IMR-90 (cell line): ENCODE measurements at regions not wholly inside any gene's neighbourhood (a gene's known extent, or its start where the extent isn't known, plus 50 kb on each side); places are given as distances from the start of the nearest gene placed in this dataset.
A peak's percentile ranks its signal among the peaks of the same experiment; 100 is the strongest.

Experiments used
- ATAC-seq: fragments of 200-7000 bp; cut with Tn5 transposase; 2 replicates; pipeline ENCODE4 v1.9.1; 2020; ENCODE audit warnings: low read depth, mild to moderate bottlenecking, moderate library complexity
- BruUV-seq: library from RNA; stranded (reverse); fragments of 400-500 nt; replicated peaks from 2 replicates; lab custom pipeline; 2021; lab: Mats Ljungman, UMichigan
- CTCF ChIA-PET: fragments of 300-600 bp; formaldehyde crosslinking; extraction: SDS; loops from one replicate; lab custom pipeline; 2021; ENCODE audit warnings: antibody characterized with exemption; lab: Yijun Ruan, JAX
- POLR2A ChIA-PET: fragments of 300-600 bp; sonication (Branson Sonifier 250); formaldehyde crosslinking; loops from one replicate; lab custom pipeline; 2022; ENCODE audit warnings: antibody characterized with exemption; ENCODE audit not compliant: unreplicated experiment; lab: Charles Lee
- DNase-seq: peaks from one replicate; pipeline ENCODE4 v3.0.0; 2013
- H2AFZ ChIP-seq: replicated peaks from 2 replicates; pipeline ENCODE3; 2013; ENCODE audit warnings: low read length, mild to moderate bottlenecking; ENCODE audit not compliant: poor library complexity
- H2AK5ac ChIP-seq: 2 replicates; pipeline ENCODE4 v1.6.1; 2013; ENCODE audit warnings: low read depth, low read length, inconsistent platforms
- H2AK9ac ChIP-seq: replicated peaks from 2 replicates; pipeline ENCODE3; 2013; ENCODE audit warnings: mild to moderate bottlenecking, low read depth, low read length, moderate library complexity; ENCODE audit not compliant: poor library complexity
- H2BK120ac ChIP-seq: 2 replicates; pipeline ENCODE4 v1.6.1; 2013; ENCODE audit warnings: low read depth, low read length, inconsistent platforms
- H2BK15ac ChIP-seq: 3 replicates; pipeline ENCODE4 v1.6.1; 2013; ENCODE audit warnings: low read depth, low read length, inconsistent platforms
- H2BK20ac ChIP-seq: 2 replicates; pipeline ENCODE4 v1.6.1; 2013; ENCODE audit warnings: low read depth, mild to moderate bottlenecking, inconsistent platforms, low read length, moderate library complexity
- H2BK5ac ChIP-seq: 2 replicates; pipeline ENCODE4 v1.6.1; 2013; ENCODE audit warnings: mild to moderate bottlenecking, low read depth, low read length, inconsistent platforms; ENCODE audit not compliant: poor library complexity, severe bottlenecking
- H3K14ac ChIP-seq: replicated peaks from 2 replicates; pipeline ENCODE4 v1.6.1; 2013; ENCODE audit warnings: low read depth, low read length, inconsistent platforms
- H3K18ac ChIP-seq: 2 replicates; pipeline ENCODE4 v1.6.1; 2013; ENCODE audit warnings: low read depth, low read length, control low read depth
- H3K23ac ChIP-seq: 2 replicates; pipeline ENCODE4 v1.6.1; 2013; ENCODE audit warnings: low read depth, low read length, inconsistent platforms
- H3K27ac ChIP-seq: 2 replicates; pipeline ENCODE4 v1.5.1; 2013; ENCODE audit warnings: mild to moderate bottlenecking, control low read depth, low read length; ENCODE audit not compliant: insufficient read depth
- H3K27me3 ChIP-seq: 2 replicates; pipeline ENCODE4 v1.6.1; 2013; ENCODE audit warnings: low read length; ENCODE audit not compliant: control insufficient read depth, insufficient read depth
- H3K36me3 ChIP-seq: 2 replicates; pipeline ENCODE4 v1.6.1; 2013; ENCODE audit warnings: low read length, mixed read lengths; ENCODE audit not compliant: control insufficient read depth, insufficient read depth
- H3K4ac ChIP-seq: 2 replicates; pipeline ENCODE4 v1.6.1; 2013; ENCODE audit warnings: low read depth, low read length, inconsistent platforms
- H3K4me1 ChIP-seq: 2 replicates; pipeline ENCODE4 v1.6.1; 2013; ENCODE audit warnings: low read length, mixed read lengths; ENCODE audit not compliant: control insufficient read depth, insufficient read depth
- H3K4me2 ChIP-seq: 2 replicates; pipeline ENCODE4 v1.6.1; 2013; ENCODE audit warnings: low read depth, mild to moderate bottlenecking, control low read depth, low read length, moderate library complexity
- H3K4me3 ChIP-seq: 2 replicates; pipeline ENCODE4 v1.5.1; 2013; ENCODE audit warnings: low read depth, mild to moderate bottlenecking, control low read depth, low read length, moderate library complexity; ENCODE audit not compliant: insufficient read depth
- H3K56ac ChIP-seq: 2 replicates; pipeline ENCODE4 v1.6.1; 2013; ENCODE audit warnings: low read length, inconsistent platforms; ENCODE audit not compliant: insufficient read depth; ENCODE audit errors: extremely low read depth
- H3K79me1 ChIP-seq, 2 experiments: 2 replicates each; pipeline ENCODE4 v1.6.1; 2013; ENCODE audit warnings: low read length in 2 of 2, inconsistent platforms in 1 of 2, low read depth in 1 of 2
- H3K9ac ChIP-seq: 2 replicates; pipeline ENCODE4 v1.6.1; 2013; ENCODE audit warnings: low read depth, low read length, control low read depth
- H3K9me1 ChIP-seq: 2 replicates; pipeline ENCODE4 v1.6.1; 2013; ENCODE audit warnings: low read length, inconsistent platforms; ENCODE audit not compliant: insufficient read depth
- H3K9me3 ChIP-seq: 2 replicates; pipeline ENCODE4 v1.6.1; 2013; ENCODE audit warnings: low read length; ENCODE audit not compliant: control insufficient read depth, insufficient read depth
- H4K20me1 ChIP-seq: 2 replicates; pipeline ENCODE4 v1.6.1; 2013; ENCODE audit warnings: low read length, inconsistent platforms; ENCODE audit not compliant: insufficient read depth
- H4K5ac ChIP-seq: 2 replicates; pipeline ENCODE4 v1.6.1; 2013; ENCODE audit warnings: mild to moderate bottlenecking, low read depth, low read length, control low read depth
- H4K8ac ChIP-seq, 2 experiments: 2 replicates each; pipeline ENCODE4 v1.6.1; 2013; ENCODE audit warnings: low read depth in 2 of 2, low read length in 2 of 2, control low read depth in 1 of 2, inconsistent platforms in 1 of 2
- H4K91ac ChIP-seq: 2 replicates; pipeline ENCODE4 v1.6.1; 2013; ENCODE audit warnings: low read depth, low read length, inconsistent platforms; ENCODE audit not compliant: insufficient read depth
- CTCF ChIP-seq: conservative IDR thresholded peaks from 2 replicates; pipeline ENCODE4 v1.5.1; 2012; ENCODE audit warnings: mild to moderate bottlenecking, low read depth, low read length, improper control_type of control experiment
- ELK1 ChIP-seq: fragments of 150-350 bp; IDR thresholded peaks from 2 replicates; pipeline ENCODE4 v1.6.1; 2016; ENCODE audit warnings: low read depth, mild to moderate bottlenecking, low read length, moderate library complexity, borderline replicate concordance
- MAZ ChIP-seq: IDR thresholded peaks from 2 replicates; pipeline ENCODE4 v1.6.1; 2012; ENCODE audit warnings: low read depth, mild to moderate bottlenecking, low read length, improper control_type of control experiment, moderate library complexity, borderline replicate concordance
- MXI1 ChIP-seq: IDR thresholded peaks from 2 replicates; pipeline ENCODE4 v1.6.1; 2012; ENCODE audit warnings: low read depth, mild to moderate bottlenecking, low read length, moderate library complexity, borderline replicate concordance
- NFE2L2 ChIP-seq: fragments of 150-350 bp; IDR thresholded peaks from 2 replicates; pipeline ENCODE4 v1.6.1; 2016; ENCODE audit warnings: low read depth, mild to moderate bottlenecking, low read length
- RCOR1 ChIP-seq: IDR thresholded peaks from 2 replicates; pipeline ENCODE4 v1.6.1; 2012; ENCODE audit warnings: mild to moderate bottlenecking, low read length, improper control_type of control experiment; ENCODE audit not compliant: insufficient replicate concordance
- SMC3 ChIP-seq: fragments of 150-350 bp; IDR thresholded peaks from 2 replicates; pipeline ENCODE4 v1.6.1; 2016; ENCODE audit warnings: low read depth, mild to moderate bottlenecking, antibody characterized with exemption, low read length, moderate library complexity
- WGBS, 2 experiments: methylation state at CpG; one replicate each; pipeline versions ENCODE4 v1.1.5 to v1.1.7; 2013; ENCODE audit warnings: missing lambda C conversion rate in 2 of 2; ENCODE audit not compliant: insufficient read length in 1 of 2; ENCODE audit errors: extremely low coverage in 2 of 2; 5-methylcytosine and 5-hydroxymethylcytosine counted together
- dilution Hi-C: fragments of 300-500 bp; cut with HindIII; formaldehyde crosslinking; loops from one replicate; pipeline ENCODE4 v1.14.3; 2018; ENCODE audit warnings: low sequenced_read_pairs; ENCODE audit not compliant: unreplicated experiment
- in situ Hi-C: fragments of 300-500 bp; cut with MboI; formaldehyde crosslinking; loops from 3 replicates; pipeline ENCODE4 v1.14.3; 2019; ENCODE audit warnings: low sequenced_read_pairs, inconsistent platforms, mixed read lengths
- intact Hi-C: fragments of 100-400 bp; cut with micrococcal nuclease; formaldehyde crosslinking; loops from 2 replicates; pipeline ENCODE4 v1.10.0; 2022

- H2BK120ac ChIP-seq = no peak overlapping the region
- no peak overlapping the region for H3K23ac ChIP-seq
- no peak overlapping the region for H3K14ac ChIP-seq
- no peak overlapping the region for H3K27ac ChIP-seq
- in situ Hi-C loops = no loop called here
- dilution Hi-C loops = no loop called here
- no peak overlapping the region for H2AFZ ChIP-seq
- H2BK20ac ChIP-seq = peak overlapping the region; percentile 20; the same call in 1 of the 2 replicates
- H3K36me3 ChIP-seq = no peaks in the 10 kb centered on the region
- TF ChIP-seq CTCF = no peak
- no peak for TF ChIP-seq ELK1
- no peak for TF ChIP-seq MXI1
- TF ChIP-seq MAZ = no peak
- no peak for TF ChIP-seq NFE2L2
- no peak for TF ChIP-seq SMC3
- TF ChIP-seq RCOR1 = no peak
- H3K9ac ChIP-seq = no peak overlapping the region
- no peak overlapping the region for H2AK9ac ChIP-seq
- H3K56ac ChIP-seq = no peak overlapping the region
- ATAC-seq = no peak
- POLR2A ChIA-PET = no interaction called here
- H3K4me1 ChIP-seq = peaks cover 17% of the 10 kb centered on the region
- no peak overlapping the region for H3K4me3 ChIP-seq
- no peak overlapping the region for H3K4me2 ChIP-seq
- H2BK5ac ChIP-seq = no peak overlapping the region
- no peak overlapping the region; the same call in 1 of the 2 replicates for H2AK5ac ChIP-seq
- intact Hi-C loops = no loop called here
- H3K4ac ChIP-seq = peak overlapping the region; percentile 25; the same call in 1 of the 2 replicates
- CTCF ChIA-PET = no interaction called here
- H3K9me1 ChIP-seq = peaks cover 27% of the 10 kb centered on the region
- no peak overlapping the region for H3K18ac ChIP-seq
- no peaks in the 10 kb centered on the region for H3K27me3 ChIP-seq
- no peaks in the 10 kb centered on the region for H4K20me1 ChIP-seq
- no peak overlapping the region; the same call in 2 of the 3 replicates for H2BK15ac ChIP-seq
- DNase-seq = no peak
- no peaks in the 10 kb centered on the region for H3K9me3 ChIP-seq
- no peak overlapping the region for H4K91ac ChIP-seq
- no TSS peak for BruUV-seq
- no peak overlapping the region for H4K8ac ChIP-seq
- 92% methylated on average over 4 of the region's 6 CpGs; no CpG with 5 or more reads in 1 of the 2 experiments for WGBS, 2 experiments
- H3K79me1 ChIP-seq = peaks cover 14 to 53% of the 10 kb centered on the region in 2 experiments
- H4K5ac ChIP-seq = no peak overlapping the region
These were observed 290.3 kb downstream of the SOX9 start for GRCh38 chr17:72411124-72411563.
